GM12878 (cell line): ENCODE measurements at regions not wholly inside any gene's neighbourhood (a gene's known extent, or its start where the extent isn't known, plus 50 kb on each side); places are given as distances from the start of the nearest gene placed in this dataset.

Experiments
- ATAC-seq: fragments of 200-7000 bp; cut with Tn5 transposase; 3 replicates; pipeline ENCODE4 v1.9.1; 2020; ENCODE audit warnings: mild to moderate bottlenecking, moderate library complexity
- BruUV-seq: library from RNA; stranded (reverse); fragments of 400-500 nt; replicated peaks from 2 replicates; lab custom pipeline; 2021; lab: Mats Ljungman, UMichigan
- CTCF ChIA-PET: fragments of 300-600 bp; sonication (Branson Sonifier 250); formaldehyde crosslinking; extraction: SDS; loops from one replicate; lab custom pipeline; 2021; ENCODE audit warnings: inconsistent platforms; lab: Yijun Ruan, JAX
- POLR2A ChIA-PET: fragments of 350-600 bp; formaldehyde crosslinking; extraction: SDS; loops from one replicate; lab custom pipeline; 2021; ENCODE audit warnings: inconsistent platforms; lab: Charles Lee
- RAD21 ChIA-PET: fragments of 300-600 bp; sonication (Branson Sonifier 250); formaldehyde crosslinking; loops from one replicate; lab custom pipeline; 2023; ENCODE audit warnings: antibody characterized with exemption; ENCODE audit not compliant: unreplicated experiment; lab: Charles Lee
- SMC1A ChIA-PET: fragments of 300-600 bp; sonication (Branson Sonifier 250); formaldehyde crosslinking; loops from one replicate; lab custom pipeline; 2023; ENCODE audit not compliant: unreplicated experiment, uncharacterized antibody; lab: Charles Lee
- DNase-seq: peaks from one replicate; pipeline ENCODE4 v3.0.0-alpha.2; 2011; ENCODE audit warnings: low read depth, low spot score
- FAIRE-seq: peaks from 3 replicates; lab custom pipeline; 2011; peaks lifted over from hg19 to GRCh38; lab: Jason Lieb, UNC
- H2AFZ ChIP-seq: 2 replicates; pipeline ENCODE4 v1.6.0; 2011; ENCODE audit warnings: low read depth, low read length, control low read depth; ENCODE audit not compliant: control insufficient read depth
- H3K27ac ChIP-seq: 2 replicates; pipeline ENCODE4 v1.5.1; 2011; ENCODE audit warnings: control low read depth; ENCODE audit not compliant: control insufficient read depth, insufficient read depth
- H3K27me3 ChIP-seq, 2 experiments: replicated peaks in 1 of 2; 2 replicates each; pipeline versions ENCODE4 v1.6.0 to v1.6.1; 2011; ENCODE audit warnings: low read length in 1 of 2; ENCODE audit not compliant: control insufficient read depth in 2 of 2, insufficient read depth in 2 of 2
- H3K36me3 ChIP-seq, 2 experiments: 2 replicates each; pipeline ENCODE4 v1.5.1; 2011; ENCODE audit warnings: low read length in 1 of 2; ENCODE audit not compliant: control insufficient read depth in 2 of 2, insufficient read depth in 2 of 2
- H3K4me1 ChIP-seq: 2 replicates; pipeline ENCODE4 v1.6.1; 2011; ENCODE audit warnings: mild to moderate bottlenecking, low read length, moderate library complexity, mixed read lengths; ENCODE audit not compliant: control insufficient read depth, insufficient read depth
- H3K4me2 ChIP-seq: 2 replicates; pipeline ENCODE4 v1.6.0; 2011; ENCODE audit warnings: control low read depth; ENCODE audit not compliant: control insufficient read depth, insufficient read depth
- H3K4me3 ChIP-seq: fragments of 200-600 bp; sonication (generic); 2 replicates; pipeline ENCODE4 v1.5.1; 2016
- H3K79me2 ChIP-seq: 2 replicates; pipeline ENCODE4 v1.6.0; 2011; ENCODE audit warnings: low read length; ENCODE audit not compliant: control insufficient read depth, insufficient read depth
- H3K9ac ChIP-seq: 2 replicates; pipeline ENCODE4 v1.8.0; 2011; ENCODE audit warnings: low read length, control low read depth, mixed read lengths; ENCODE audit not compliant: control insufficient read depth, insufficient read depth
- H3K9me3 ChIP-seq: replicated peaks from 3 replicates; pipeline ENCODE4 v1.5.1; 2011; ENCODE audit warnings: mild to moderate bottlenecking, low read length; ENCODE audit not compliant: control insufficient read depth, insufficient read depth
- H4K20me1 ChIP-seq: 2 replicates; pipeline ENCODE4 v1.6.0; 2011; ENCODE audit not compliant: control insufficient read depth, insufficient read depth
- BCL11A ChIP-seq: IDR thresholded peaks from 2 replicates; pipeline ENCODE4 v1.6.1; 2011; ENCODE audit warnings: low read depth, low read length
- CHD1 ChIP-seq: IDR thresholded peaks from 2 replicates; pipeline ENCODE4 v1.6.1; 2012; ENCODE audit warnings: low read depth, low read length, improper control_type of control experiment
- CREB1 ChIP-seq: IDR thresholded peaks from 2 replicates; pipeline ENCODE4 v1.6.1; 2012; ENCODE audit warnings: low read depth, mild to moderate bottlenecking, inconsistent platforms
- ETV6 ChIP-seq, 2 experiments: fragments of 450-650 bp in 1 of 2; IDR thresholded peaks in 1 of 2; conservative IDR thresholded peaks in 1 of 2; 2 replicates each; pipeline ENCODE4 v1.6.1; 2014; ENCODE audit warnings: antibody characterized with exemption in 1 of 2, borderline replicate concordance in 1 of 2, low read depth in 1 of 2, mild to moderate bottlenecking in 1 of 2, moderate library complexity in 1 of 2
- JUNB ChIP-seq: IDR thresholded peaks from 2 replicates; pipeline ENCODE4 v1.6.1; 2016; ENCODE audit warnings: antibody characterized with exemption, mild to moderate bottlenecking
- MEF2A ChIP-seq: IDR thresholded peaks from 2 replicates; pipeline ENCODE4 v1.6.1; 2011; ENCODE audit warnings: low read depth, mild to moderate bottlenecking, low read length, moderate library complexity; ENCODE audit not compliant: insufficient read depth
- MXI1 ChIP-seq: fragments of 150-350 bp; IDR thresholded peaks from 2 replicates; pipeline ENCODE4 v1.6.1; 2011; ENCODE audit warnings: low read depth, mild to moderate bottlenecking, inconsistent platforms, low read length, improper control_type of control experiment
- MYB ChIP-seq: fragments of 150-350 bp; IDR thresholded peaks from 2 replicates; pipeline ENCODE4 v1.6.1; 2014; ENCODE audit warnings: mild to moderate bottlenecking, low read depth, low read length, borderline replicate concordance
- NFXL1 ChIP-seq: fragments of 450-650 bp; IDR thresholded peaks from 2 replicates; pipeline ENCODE4 v1.6.1; 2017; ENCODE audit warnings: antibody characterized with exemption, mild to moderate bottlenecking, borderline replicate concordance
- NFYB ChIP-seq: IDR thresholded peaks from 2 replicates; pipeline ENCODE4 v1.6.1; 2011; ENCODE audit warnings: low read depth, mild to moderate bottlenecking, low read length, improper control_type of control experiment, moderate library complexity; ENCODE audit not compliant: insufficient read depth
- POLR2A ChIP-seq: IDR thresholded peaks from 2 replicates; pipeline ENCODE4 v1.6.1; 2011; ENCODE audit warnings: low read depth, mild to moderate bottlenecking, low read length
- RFX5 ChIP-seq: IDR thresholded peaks from 2 replicates; pipeline ENCODE4 v1.6.1; 2011; ENCODE audit warnings: low read depth, low read length, improper control_type of control experiment
- SIN3A ChIP-seq: IDR thresholded peaks from 2 replicates; pipeline ENCODE4 v1.6.1; 2012; ENCODE audit warnings: low read depth, low read length, improper control_type of control experiment
- WRNIP1 ChIP-seq: IDR thresholded peaks from 2 replicates; pipeline ENCODE4 v1.6.1; 2011; ENCODE audit warnings: low read depth, low read length, improper control_type of control experiment, borderline replicate concordance
- ZNF592 ChIP-seq: fragments of 450-650 bp; IDR thresholded peaks from 2 replicates; pipeline ENCODE4 v1.6.1; 2017; ENCODE audit warnings: mild to moderate bottlenecking, moderate library complexity
- WGBS: methylation state at CpG from one replicate; pipeline ENCODE4 v1.1.6; 2016; ENCODE audit warnings: low lambda C conversion rate; ENCODE audit not compliant: insufficient replicate concordance, insufficient coverage; ENCODE audit errors: missing lambda C conversion rate; 5-methylcytosine and 5-hydroxymethylcytosine counted together
- in situ Hi-C: fragments of 300-500 bp; cut with MboI; formaldehyde crosslinking; loops from 9 replicates; pipeline ENCODE4 v1.14.3; 2018; ENCODE audit warnings: mixed read lengths
- intact Hi-C: fragments of 100-400 bp; cut with micrococcal nuclease; formaldehyde crosslinking; loops from one replicate; pipeline ENCODE4 v1.14.2; 2022; ENCODE audit not compliant: unreplicated experiment
- TF ChIP-seq, protein P1 (sequence below): fragments of 450-650 bp; IDR thresholded peaks from 2 replicates; pipeline ENCODE4 v1.6.1; 2016; ENCODE audit warnings: mild to moderate bottlenecking

DNA sequence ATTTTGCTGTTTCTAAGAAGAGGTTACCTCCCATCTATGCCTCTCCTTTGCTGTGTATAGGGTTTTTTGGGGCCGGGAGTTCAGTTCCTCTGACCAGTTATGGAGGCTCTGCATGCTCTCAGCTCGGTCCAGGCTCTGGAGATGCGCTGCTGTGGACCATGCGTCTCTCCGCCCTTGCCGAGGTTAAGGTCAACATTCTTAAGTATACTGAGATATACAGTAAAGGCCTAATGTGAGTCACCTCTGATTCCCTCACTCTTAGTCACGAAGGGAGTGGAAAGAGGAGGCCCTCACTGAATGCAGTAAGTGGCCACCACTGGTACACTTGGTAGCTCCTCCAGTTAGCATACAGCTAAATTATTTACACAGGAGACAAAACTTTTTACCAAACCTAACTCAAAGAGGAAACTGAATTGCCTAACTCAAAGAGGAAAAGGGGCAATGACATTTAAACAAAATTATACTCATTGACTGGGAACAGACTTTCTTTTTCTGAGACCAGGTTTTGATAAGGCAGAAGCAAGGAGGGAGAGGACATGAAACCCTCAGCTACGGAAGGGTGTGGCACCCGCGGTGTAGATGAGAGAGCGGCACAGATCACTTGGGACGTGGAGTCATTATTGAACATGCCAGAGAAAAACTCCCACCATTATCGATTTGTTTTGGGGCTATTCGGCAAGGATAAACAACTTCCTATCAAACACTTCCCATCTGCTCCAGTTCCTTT is 98.7 kb downstream of the COPS8 start:
- no peak overlapping the region for H3K4me2 ChIP-seq
- no peak overlapping the region for H3K9ac ChIP-seq
- no peak for FAIRE-seq
- ChIA-PET POLR2A (no interaction called here), CTCF (no interaction called here), SMC1A (no interaction called here), RAD21 (interaction anchor here (1.2 kb wide), 1 partner anchor 19 kb away, joined by 3 read pairs; no protein-coding TSS in a partner anchor)
- no peaks in the 10 kb centered on the region for H3K9me3 ChIP-seq
- H3K27ac ChIP-seq, result no peak overlapping the region
- no peak overlapping the region for H2AFZ ChIP-seq
- no peaks in the 10 kb centered on the region for H3K4me1 ChIP-seq
- TF ChIP-seq SIN3A (no peak), POLR2A (no peak), ZNF592 (no peak), BCL11A (no peak), MYB (no peak), WRNIP1 (no peak), CREB1 (no peak), ETV6 (conservative IDR thresholded peaks at IDR 0.05 in 1 of 2, IDR thresholded peaks at IDR 0.05 in 1 of 2; ENCODE audit: borderline replicate concordance in 1 of 2, low read depth in 1 of 2) (no peak), JUNB (no peak), NFXL1 (no peak), CHD1 (no peak), RFX5 (no peak), NFYB (no peak), MEF2A (no peak), MXI1 (no peak)
- TF ChIP-seq, protein P1, sequence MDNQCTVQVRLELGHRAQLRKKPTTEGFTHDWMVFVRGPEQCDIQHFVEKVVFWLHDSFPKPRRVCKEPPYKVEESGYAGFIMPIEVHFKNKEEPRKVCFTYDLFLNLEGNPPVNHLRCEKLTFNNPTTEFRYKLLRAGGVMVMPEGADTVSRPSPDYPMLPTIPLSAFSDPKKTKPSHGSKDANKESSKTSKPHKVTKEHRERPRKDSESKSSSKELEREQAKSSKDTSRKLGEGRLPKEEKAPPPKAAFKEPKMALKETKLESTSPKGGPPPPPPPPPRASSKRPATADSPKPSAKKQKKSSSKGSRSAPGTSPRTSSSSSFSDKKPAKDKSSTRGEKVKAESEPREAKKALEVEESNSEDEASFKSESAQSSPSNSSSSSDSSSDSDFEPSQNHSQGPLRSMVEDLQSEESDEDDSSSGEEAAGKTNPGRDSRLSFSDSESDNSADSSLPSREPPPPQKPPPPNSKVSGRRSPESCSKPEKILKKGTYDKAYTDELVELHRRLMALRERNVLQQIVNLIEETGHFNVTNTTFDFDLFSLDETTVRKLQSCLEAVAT, result no peak
- no peaks in the 10 kb centered on the region for H3K79me2 ChIP-seq
- no peaks in the 10 kb centered on the region for H4K20me1 ChIP-seq
- in situ Hi-C loops, result no loop called here
- BruUV-seq, result no TSS peak
- no peak for ATAC-seq
- H3K4me3 ChIP-seq, result no peak overlapping the region
- intact Hi-C loops, result no loop called here
- DNase-seq, result no peak
- no peaks in the 10 kb centered on the region; a peak in 2 of 4 replicates for H3K27me3 ChIP-seq
- 55% methylated on average over 14 of the region's 14 CpGs for WGBS
- H3K36me3 ChIP-seq, result no peaks in the 10 kb centered on the region
